KMS-11 (cell line): ENCODE measurements at regions not wholly inside any gene's neighbourhood (a gene's known extent, or its start where the extent isn't known, plus 50 kb on each side); places are given as distances from the start of the nearest gene placed in this dataset.
"Not testable (repeated sequence)": the region's sequence is repeated elsewhere in the genome, so short reads cannot be mapped to it uniquely, and the experiment has no call there.

ENCODE experiments used
- H2AFZ ChIP-seq: fragments of 200-600 bp; sonication (generic); 2 replicates; pipeline ENCODE4 v1.6.1; 2016; ENCODE audit warnings: antibody characterized with exemption, mixed run types, low read depth
- H3K27ac ChIP-seq: fragments of 200-600 bp; sonication (generic); 2 replicates; pipeline ENCODE4 v1.6.1; 2016; ENCODE audit warnings: mild to moderate bottlenecking, mixed run types
- H3K27me3 ChIP-seq: fragments of 200-600 bp; sonication (generic); 2 replicates; pipeline ENCODE4 v1.6.1; 2017; ENCODE audit warnings: mild to moderate bottlenecking, low read depth, mixed run types, moderate library complexity; ENCODE audit not compliant: insufficient read depth
- H3K36me3 ChIP-seq: fragments of 200-600 bp; sonication (generic); 2 replicates; pipeline ENCODE4 v1.6.1; 2017; ENCODE audit warnings: mild to moderate bottlenecking, mixed run types; ENCODE audit not compliant: insufficient read depth
- H3K4me1 ChIP-seq: fragments of 200-600 bp; sonication (generic); 2 replicates; pipeline ENCODE4 v1.6.1; 2016; ENCODE audit warnings: mild to moderate bottlenecking, low read depth, mixed run types; ENCODE audit not compliant: poor library complexity, severe bottlenecking
- H3K4me2 ChIP-seq: fragments of 200-600 bp; sonication (generic); 2 replicates; pipeline ENCODE4 v1.7.0; 2016; ENCODE audit warnings: mild to moderate bottlenecking, mixed run types
- H3K4me3 ChIP-seq: fragments of 200-600 bp; sonication (generic); IDR thresholded peaks from 2 replicates; pipeline ENCODE4 v1.6.1; 2017; ENCODE audit warnings: low read depth, low read length, mixed read lengths; ENCODE audit not compliant: insufficient read depth
- H3K79me2 ChIP-seq: fragments of 200-600 bp; sonication (generic); 2 replicates; pipeline ENCODE4 v1.6.1; 2016; ENCODE audit warnings: low read depth, mixed run types; ENCODE audit not compliant: insufficient read depth
- H3K9ac ChIP-seq: fragments of 200-600 bp; sonication (generic); 2 replicates; pipeline ENCODE4 v1.6.1; 2016; ENCODE audit warnings: mild to moderate bottlenecking, mixed run types
- H4K20me1 ChIP-seq: fragments of 200-600 bp; sonication (generic); 2 replicates; pipeline ENCODE4 v1.6.1; 2016; ENCODE audit warnings: mild to moderate bottlenecking, mixed run types; ENCODE audit not compliant: insufficient read depth
- CTCF ChIP-seq: fragments of 200-600 bp; sonication (generic); conservative IDR thresholded peaks from 2 replicates; pipeline ENCODE4 v1.6.1; 2017; ENCODE audit warnings: low read depth, mild to moderate bottlenecking, antibody characterized with exemption, low read length, moderate library complexity, mixed read lengths

GRCh38 chr1:55774446-55774845, 559.3 kb upstream of the USP24 start:
- Histone ChIP-seq H3K27me3 (no peaks in the 10 kb centered on the region), H3K36me3 (no peaks in the 10 kb centered on the region), H3K79me2 (no peaks in the 10 kb centered on the region), H3K4me3 (no peak overlapping the region), H3K4me1 (no peaks in the 10 kb centered on the region), H3K9ac (no peak overlapping the region), H2AFZ (no peak overlapping the region), H3K4me2 (no peak overlapping the region), H4K20me1 (no peaks in the 10 kb centered on the region), H3K27ac (no peak overlapping the region)
- TF ChIP-seq CTCF, result no peak

GRCh38 chr1:55773211-55773940, 558.2 kb upstream of the USP24 start:
- Histone ChIP-seq H2AFZ (no peak overlapping the region), H3K4me1 (no peaks in the 10 kb centered on the region), H3K79me2 (no peaks in the 10 kb centered on the region), H3K9ac (no peak overlapping the region), H3K4me3 (no peak overlapping the region), H4K20me1 (no peaks in the 10 kb centered on the region), H3K27ac (no peak overlapping the region), H3K27me3 (no peaks in the 10 kb centered on the region), H3K4me2 (no peak overlapping the region), H3K36me3 (no peaks in the 10 kb centered on the region)
- TF ChIP-seq CTCF, result no peak

- Histone ChIP-seq H4K20me1 (no peaks in the 10 kb centered on the region), H3K4me1 (no peaks in the 10 kb centered on the region), H3K4me2 (no peak overlapping the region), H3K4me3 (no peak overlapping the region), H3K36me3 (no peaks in the 10 kb centered on the region), H3K27me3 (no peaks in the 10 kb centered on the region), H2AFZ (no peak overlapping the region), H3K27ac (no peak overlapping the region), H3K9ac (no peak overlapping the region), H3K79me2 (no peaks in the 10 kb centered on the region)
- TF ChIP-seq CTCF, result no peak
Measured at GRCh38 chr1:55768327-55768952, 553.3 kb upstream of the USP24 start.

- no peak for TF ChIP-seq CTCF
- Histone ChIP-seq H4K20me1 (no peaks in the 10 kb centered on the region), H3K79me2 (no peaks in the 10 kb centered on the region), H3K9ac (no peak overlapping the region), H3K4me1 (no peaks in the 10 kb centered on the region), H3K27me3 (no peaks in the 10 kb centered on the region), H3K4me2 (no peak overlapping the region), H3K27ac (no peak overlapping the region), H2AFZ (no peak overlapping the region), H3K36me3 (no peaks in the 10 kb centered on the region), H3K4me3 (no peak overlapping the region)
Measured at GRCh38 chr1:55767171-55767570, 552.0 kb upstream of the USP24 start.

- H3K36me3 ChIP-seq, H3K27ac ChIP-seq, H3K9ac ChIP-seq, H3K4me3 ChIP-seq, H3K79me2 ChIP-seq, H3K27me3 ChIP-seq, H3K4me2 ChIP-seq, H2AFZ ChIP-seq, H3K4me1 ChIP-seq, H4K20me1 ChIP-seq: not testable (repeated sequence)
Measured at GRCh38 chr1:55765505-55765904, 550.3 kb upstream of the USP24 start.
